HG02798 (cell line): ENCODE measurements at regions not wholly inside any gene's neighbourhood (a gene's known extent, or its start where the extent isn't known, plus 50 kb on each side); places are given as distances from the start of the nearest gene placed in this dataset.

Source experiments
- ATAC-seq: cut with Tn5 transposase; IDR thresholded peaks from one replicate; pipeline ENCODE4 v1.9.1; 2021; ENCODE audit warnings: mild to moderate bottlenecking; ENCODE audit not compliant: unreplicated experiment, poor library complexity

GRCh38 chr2:139864821-139865302, 1084.7 kb upstream of the NXPH2 start:
- no peak for ATAC-seq

DNA sequence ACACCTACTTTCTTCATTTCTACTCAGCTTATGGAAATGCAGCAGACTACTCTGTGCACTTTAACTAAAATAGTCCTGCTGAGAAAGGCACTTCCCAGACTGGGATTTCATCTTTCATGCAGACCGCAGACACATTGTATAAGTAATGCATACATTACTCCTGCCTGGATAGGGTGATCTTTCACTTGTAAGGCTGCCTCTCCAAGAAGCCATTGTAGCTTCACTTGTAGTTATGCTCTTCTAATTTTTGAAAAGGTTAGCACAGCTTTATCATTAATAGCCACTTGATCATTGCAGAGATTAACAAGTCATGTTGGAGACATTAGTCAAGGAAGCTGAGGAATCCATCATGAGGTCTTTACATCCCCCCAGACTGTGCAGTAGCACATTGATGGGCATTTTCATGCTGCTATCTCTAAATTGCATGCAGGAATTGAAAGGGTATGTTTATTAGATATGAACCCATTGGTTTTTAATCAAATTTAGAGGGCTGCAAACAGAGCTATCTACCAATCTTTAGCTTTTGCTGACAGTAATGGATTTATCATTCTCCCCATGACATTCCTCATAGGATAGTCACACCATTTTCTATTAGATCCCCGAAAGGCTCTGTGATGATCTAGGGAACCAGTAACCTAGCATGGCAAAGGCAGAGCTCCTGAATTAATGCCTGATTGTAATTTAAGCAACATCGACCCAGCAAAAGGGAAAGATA, 1074.7 kb upstream of the NXPH2 start:
- no peak for ATAC-seq

DNA sequence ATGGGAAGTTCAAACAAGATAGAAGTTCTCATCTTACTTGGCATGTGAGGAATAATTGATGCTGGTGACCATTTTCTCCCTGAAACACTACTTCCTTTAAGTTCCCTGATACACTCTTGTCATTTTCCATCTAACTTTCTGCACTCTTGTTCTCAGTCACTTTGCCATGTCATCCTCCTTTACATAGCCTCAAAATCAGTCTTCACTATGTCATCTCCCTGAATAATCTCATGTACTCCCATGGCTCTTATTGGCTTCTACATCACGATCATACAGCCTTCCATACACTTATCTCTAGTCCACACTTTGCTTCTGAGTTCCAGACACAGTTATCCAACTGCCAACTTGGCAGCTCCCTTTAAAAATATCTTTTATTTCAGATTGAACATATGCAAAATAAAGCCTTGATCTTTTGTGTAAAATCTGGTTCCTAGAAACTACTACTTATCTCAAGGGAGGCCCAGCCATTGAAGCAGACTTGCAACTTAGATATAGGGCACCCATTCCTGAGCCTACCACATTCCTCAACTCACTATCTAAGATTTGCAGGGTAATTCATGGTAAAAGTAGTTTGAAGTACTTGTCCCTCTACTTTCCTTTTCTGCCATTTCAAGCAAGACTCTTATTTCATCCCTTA, 1070.2 kb upstream of the NXPH2 start:
- no peak for ATAC-seq

GRCh38 chr2:139836769-139837168, 1056.6 kb upstream of the NXPH2 start:
- no peak for ATAC-seq

- ATAC-seq = no peak
Observed at GRCh38 chr2:139835101-139835500, 1054.9 kb upstream of the NXPH2 start.

DNA sequence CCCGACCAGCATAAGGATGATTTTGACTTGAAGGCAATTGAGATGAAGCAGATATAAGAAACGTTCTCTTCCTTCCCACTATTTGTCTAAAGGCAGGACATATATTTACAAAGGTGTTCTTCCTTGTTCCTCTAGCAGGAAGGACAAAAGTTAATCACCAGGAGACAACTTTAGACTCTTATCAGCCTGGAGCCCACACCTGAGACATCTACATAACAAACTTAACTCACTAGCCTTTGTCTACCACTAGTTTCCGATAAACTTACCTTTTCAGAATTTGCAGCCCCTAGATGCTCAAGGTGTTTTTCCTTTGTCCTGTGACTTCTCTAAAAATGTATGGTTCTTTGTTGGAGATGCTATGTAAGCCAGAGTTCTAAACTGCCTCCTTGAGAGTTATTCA, 1047.8 kb upstream of the NXPH2 start:
- no peak for ATAC-seq

DNA sequence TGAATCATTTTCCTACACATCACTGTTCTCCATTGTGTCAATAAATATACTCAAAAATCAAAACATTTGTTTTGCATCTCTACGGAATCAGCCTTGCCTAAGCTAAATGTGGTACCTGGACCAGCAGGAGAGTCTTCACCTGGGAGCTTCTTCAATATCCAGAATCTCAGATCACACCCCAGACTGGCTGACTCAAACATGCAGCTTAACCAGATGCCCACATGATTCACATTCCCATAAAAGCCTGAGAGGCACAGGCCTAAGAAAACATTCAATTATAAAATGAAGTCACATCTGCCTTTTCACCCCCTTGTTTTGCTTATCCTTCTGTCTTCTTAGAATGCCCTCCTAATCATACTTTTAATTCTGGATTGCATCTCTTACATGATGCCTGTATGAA, 1045.5 kb upstream of the NXPH2 start:
- ATAC-seq = no peak

- ATAC-seq = no peak
Observed at GRCh38 chr2:139819273-139819796, 1039.1 kb upstream of the NXPH2 start.

DNA sequence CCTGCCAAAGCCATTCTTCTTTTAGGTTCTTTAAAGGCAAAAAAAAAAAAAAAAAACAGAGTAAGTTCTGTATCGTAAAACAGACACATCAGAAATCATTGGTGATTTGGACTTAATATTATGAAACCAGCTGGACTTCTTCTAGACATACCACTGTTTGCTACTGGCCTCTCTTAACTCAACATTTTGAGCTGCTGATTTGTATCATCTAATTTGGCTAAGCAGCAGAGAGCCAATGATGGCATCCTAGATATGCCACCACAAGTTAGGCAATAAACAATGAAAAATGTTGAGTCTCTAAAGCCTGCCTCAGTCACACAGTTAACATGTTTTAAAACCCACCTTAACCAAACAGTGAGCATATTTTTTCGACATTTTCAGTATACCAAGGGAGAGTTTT, 1034.3 kb upstream of the NXPH2 start:
- ATAC-seq = no peak

GRCh38 chr2:139813340-139813739, 1033.2 kb upstream of the NXPH2 start:
- no peak for ATAC-seq

GRCh38 chr2:139805441-139805840, 1025.3 kb upstream of the NXPH2 start:
- no peak for ATAC-seq

DNA sequence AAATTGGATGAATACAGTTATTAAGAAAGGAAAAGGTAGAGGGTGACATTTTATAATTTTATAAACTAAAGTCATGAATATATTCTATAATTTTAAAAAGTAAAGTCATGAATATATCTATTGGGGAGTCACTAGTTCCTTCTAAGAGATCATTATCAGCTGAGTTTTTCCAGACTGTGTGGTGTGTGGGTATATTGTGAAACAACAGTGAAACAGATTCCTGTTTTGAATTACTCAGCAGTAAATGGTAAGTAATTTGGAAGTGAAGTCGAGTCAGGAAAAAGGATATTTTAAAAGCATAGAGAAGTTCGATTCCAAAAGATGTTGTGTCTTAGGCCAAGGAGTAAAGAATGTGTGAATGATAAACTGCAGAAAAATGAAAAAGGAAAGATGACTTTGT, 1018.2 kb upstream of the NXPH2 start:
- ATAC-seq = no peak

GRCh38 chr2:139790807-139791752, 1010.9 kb upstream of the NXPH2 start:
- no peak for ATAC-seq

DNA sequence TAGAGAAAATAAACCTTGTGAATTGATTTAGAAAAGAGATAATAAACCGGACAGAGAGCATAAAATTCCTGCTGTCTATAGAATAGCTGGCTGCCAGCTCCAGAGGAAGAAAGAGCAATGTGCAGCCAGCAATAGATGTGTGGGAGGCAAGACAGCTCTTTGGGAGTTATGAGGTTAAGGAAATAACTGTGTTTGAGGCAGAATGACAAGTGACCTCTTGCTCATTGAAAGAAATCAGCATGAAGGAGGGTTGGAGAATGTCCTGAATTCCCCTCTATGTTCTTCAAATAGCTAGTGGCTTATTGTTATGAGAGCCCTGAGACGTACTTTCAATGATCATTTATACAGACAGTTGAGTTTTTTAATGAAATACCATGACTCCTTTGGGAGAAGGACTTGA, 1009.9 kb upstream of the NXPH2 start:
- no peak for ATAC-seq

DNA sequence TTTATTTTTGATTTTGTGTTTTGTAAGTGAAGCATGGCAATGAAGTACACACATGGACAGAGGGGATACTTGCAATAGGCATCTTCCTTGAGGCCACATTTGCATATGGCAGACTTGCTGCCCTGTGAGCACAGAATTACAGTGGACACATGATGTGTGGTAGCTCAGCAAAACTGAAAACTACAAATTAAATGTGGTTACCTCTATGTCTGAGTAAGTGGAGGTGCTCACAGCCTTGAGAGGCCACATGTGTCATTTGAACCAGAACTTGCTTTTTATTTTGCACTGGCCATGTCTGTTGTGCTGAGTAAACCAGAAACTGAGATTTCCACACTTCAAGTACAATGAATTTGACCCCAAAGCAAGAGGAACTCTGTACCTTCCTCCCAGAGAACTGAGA, 998.5 kb upstream of the NXPH2 start:
- no peak for ATAC-seq

DNA sequence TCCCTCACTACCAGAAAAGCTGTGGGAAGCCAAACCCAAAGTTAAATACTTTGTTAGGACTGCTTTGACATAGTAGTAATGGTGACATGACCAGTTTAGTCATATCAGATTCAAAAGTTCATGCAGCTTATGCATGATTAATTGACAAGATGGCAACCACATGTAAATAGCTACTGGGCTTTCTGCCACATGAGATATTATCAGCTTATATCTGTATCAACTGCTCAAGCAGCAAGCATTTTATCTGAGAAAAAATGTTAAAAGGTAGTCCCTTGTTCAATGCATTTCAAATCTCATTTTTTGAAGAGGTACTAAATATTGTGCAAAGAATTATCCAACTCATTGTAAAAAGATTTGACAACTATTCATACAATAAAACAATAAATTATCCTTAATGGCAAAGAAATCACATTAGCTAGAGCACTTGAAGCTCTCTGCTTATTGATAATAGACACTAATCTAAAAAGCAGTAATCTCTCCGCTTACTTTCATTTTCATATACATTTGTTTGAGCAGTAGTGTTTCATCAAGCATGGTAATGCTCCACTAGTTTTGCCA, 993.6 kb upstream of the NXPH2 start:
- ATAC-seq = no peak

DNA sequence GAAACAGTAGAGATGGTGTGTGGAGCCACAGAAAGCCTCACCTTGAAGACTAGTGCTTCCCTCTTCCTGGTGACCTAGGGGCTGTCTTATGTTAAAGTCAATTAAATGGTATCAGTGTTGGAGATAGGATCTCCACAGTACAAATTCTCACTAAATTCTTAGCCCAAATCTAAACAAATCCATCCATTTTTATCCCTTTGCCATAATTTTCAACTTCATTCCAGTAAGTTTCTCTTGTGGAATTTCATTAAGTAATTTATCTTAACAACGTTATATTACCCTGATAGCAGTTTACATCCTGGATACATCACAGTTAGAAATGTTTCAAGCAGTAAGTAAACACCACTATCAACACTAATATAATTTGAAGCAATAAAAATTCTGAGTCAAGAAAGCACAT, 989.4 kb upstream of the NXPH2 start:
- ATAC-seq = no peak

GRCh38 chr2:139763705-139764104, 983.5 kb upstream of the NXPH2 start:
- ATAC-seq = no peak

GRCh38 chr2:139759000-139759505, 978.9 kb upstream of the NXPH2 start:
- ATAC-seq = no peak

- ATAC-seq = no peak
Observed at GRCh38 chr2:139746901-139747300, 966.7 kb upstream of the NXPH2 start.
